Fibroblast of gingiva (primary cell): ENCODE measurements at regions not wholly inside any gene's neighbourhood (a gene's known extent, or its start where the extent isn't known, plus 50 kb on each side); places are given as distances from the start of the nearest gene placed in this dataset.

Experiments
- DNase-seq: peaks from one replicate; pipeline ENCODE4 v3.0.0-alpha.2; 2011; ENCODE audit warnings: low read depth

DNA sequence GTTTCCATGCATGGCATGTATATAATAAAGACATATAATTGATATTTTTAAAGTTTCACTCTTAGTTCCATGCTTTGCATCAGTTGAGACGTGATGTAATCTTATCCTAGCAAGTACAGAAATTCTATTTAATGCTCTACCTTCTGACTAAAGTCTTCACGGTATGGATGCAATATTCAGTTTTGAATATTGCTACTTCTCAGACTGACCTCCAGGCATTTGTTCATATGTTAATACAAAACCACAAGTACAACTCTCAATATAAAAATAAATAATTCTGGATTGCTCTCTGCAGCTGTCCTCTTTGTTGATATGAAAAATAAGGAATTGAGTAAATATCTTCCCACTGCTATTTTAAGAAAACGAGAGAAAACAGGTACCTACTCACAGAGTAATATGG lies 309.8 kb upstream of the HAND2 start:
- DNase-seq = no peak

DNA sequence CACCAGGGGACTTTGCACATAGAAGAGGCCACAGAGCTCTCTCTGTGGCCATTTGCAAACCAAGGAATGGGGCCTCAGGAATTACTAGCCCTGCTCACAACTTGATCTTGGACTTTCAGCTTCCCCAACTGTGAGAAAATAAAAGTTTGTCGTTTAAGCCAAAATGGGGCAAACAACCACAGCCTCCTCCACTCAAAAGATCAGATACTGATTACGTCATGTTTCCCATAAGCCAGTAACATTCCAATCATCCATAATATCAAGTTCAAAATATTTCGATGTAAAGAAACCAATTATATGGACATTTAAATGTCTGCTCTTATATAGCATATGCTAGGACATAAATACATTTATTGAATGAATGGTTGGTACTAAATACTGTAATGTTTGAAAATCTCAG lies 307.5 kb upstream of the HAND2 start:
- no peak for DNase-seq

DNA sequence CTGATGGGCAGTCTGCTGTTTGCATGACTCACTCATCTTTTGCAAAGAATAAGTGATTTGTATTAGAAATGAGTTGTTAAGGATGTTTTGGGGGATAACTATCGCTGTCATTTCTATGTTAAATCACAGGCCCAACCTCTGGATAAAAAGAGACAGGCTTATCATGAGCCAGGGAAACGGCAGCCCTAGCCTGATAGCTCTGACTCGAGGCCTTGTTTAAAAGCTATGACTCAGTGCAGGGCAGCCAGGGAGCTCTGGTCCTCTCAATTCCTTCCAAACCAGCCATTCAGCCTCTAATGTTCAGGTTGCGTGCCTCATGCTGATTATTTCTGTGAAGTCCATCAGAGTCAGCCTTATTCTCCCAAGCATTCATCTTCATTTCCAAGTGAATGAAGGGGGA lies 305.9 kb upstream of the HAND2 start:
- DNase-seq = no peak

DNA sequence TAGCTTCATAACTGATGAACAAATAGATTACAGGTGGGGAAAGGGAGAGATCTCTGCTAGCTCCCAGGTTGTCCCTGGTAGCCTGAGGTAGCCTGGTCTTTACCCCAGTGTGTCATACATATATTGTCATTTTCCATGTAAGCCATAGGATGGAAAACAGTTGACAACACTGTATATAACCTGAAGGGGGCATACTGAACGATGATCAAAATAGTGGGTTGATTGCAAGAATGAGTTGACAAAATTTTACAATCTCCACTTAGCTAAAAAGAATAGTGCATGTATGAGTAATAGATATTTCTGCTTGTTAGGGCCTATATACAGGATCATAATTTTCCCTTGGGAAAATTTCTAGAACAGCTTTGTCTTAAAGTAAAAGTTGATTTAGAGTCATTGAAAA lies 304.1 kb upstream of the HAND2 start:
- DNase-seq = no peak

DNA sequence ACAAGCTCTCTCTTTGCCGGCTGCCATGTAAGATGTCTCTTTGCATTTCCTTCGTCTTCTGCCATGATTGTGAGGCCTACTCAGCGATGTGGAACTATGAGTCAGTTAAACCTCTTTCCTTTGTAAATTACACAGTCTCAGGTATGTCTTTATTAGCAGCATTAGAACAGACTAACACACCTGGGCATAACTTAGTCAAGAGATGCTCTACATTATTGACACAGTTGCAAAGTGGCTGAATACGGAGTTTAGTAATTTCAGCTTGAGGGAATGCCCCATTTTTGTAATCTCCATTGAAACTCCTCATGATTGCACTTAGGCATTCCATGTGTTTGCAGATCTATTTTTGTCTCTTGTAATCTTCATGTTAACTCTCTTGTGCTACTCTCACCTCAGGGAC lies 299.5 kb upstream of the HAND2 start:
- no peak for DNase-seq

DNA sequence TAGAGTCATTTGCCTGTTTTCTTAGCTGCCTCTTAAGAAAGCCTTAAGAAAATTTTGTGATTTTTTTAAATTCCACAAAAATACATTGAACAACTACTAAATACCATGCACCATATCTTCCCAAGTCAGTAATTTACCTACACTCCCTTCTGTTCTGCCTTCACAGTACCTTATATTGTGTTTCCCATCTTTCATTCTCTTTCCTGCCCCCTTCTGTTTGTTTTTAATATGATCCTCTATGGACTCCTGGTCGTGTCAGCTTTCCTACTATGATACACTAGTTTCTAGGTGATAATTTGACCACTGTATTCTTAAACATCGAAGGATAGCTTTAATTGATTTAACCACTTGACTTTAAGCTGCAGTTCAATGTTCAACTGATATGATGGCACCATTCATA lies 297.7 kb upstream of the HAND2 start:
- DNase-seq = no peak

DNA sequence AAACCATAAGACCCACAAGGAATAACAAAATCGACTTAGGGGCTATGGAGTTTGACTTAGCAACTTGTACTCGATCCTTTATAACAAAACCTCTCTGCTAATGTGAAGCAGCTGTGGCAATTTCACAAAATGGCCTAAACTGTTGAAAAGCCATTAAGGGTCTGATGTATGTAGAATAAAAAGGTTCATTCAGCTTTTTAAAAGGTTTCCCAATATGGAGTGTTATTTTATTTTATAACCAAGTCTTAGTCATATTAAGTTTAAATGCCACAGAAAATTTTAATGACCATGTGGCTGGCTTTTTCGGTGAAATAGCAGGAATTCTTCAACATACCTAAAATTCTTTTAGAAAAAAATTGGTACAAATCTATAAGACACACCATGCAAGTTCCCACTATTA lies 291.8 kb upstream of the HAND2 start:
- DNase-seq = no peak

DNA sequence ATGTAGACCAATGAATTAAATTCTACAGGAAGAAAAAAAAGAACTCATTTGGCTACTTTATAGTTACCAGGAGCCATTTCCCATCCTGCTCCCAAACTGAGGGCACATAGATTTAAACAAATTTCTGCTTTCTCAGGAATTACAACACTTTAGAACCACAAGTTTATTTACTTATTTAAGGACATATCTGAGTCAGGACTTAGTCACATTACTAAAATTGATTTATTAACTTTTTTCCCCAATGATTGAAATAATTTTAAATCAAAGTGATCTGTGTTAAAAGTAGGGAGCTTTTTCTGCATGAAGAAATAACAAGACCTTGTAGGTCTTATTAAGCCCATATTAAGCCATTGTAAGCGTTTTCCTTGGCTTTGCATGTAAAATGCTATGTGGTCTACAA lies 291.0 kb upstream of the HAND2 start:
- DNase-seq = peak; percentile 3

DNA sequence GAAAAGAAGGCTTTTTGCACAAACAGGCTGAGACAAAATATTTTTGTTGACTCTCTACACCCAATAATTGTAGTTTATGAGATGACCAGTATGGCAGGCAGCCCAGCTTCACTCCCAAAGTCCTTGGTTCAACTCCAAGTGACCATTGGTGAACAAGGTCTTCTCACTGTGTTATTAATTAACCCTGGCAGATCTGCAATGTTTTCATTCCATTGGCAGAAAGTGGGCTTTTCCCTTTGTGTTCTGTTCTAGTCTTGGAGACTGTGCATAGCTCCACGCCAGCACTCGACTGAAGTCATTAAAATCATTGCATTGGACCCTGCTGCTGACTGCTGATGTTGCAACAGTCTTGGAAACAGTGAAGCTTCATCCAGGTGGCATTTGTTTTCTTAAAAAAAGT lies 277.3 kb upstream of the HAND2 start:
- peak; percentile 3 for DNase-seq

DNA sequence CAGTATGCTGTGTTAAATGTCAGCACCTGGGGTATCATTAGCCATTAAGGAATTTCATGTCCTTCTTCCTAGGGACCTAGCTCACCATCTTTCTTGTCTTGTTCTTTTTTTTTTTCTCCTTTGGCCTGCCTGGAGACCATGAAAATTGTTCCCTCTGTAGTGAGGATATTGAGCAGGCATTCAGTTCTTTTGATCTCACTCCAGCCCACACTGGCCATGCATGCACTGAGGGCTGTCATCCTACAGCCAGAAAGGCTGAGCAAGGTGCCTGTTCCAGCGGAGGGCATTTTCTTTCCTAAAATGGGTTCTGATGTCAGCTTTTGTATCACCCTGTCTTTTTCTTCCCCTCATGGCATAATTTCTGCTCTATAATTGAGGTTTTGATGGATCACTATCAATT lies 275.9 kb upstream of the HAND2 start:
- no peak for DNase-seq

DNA sequence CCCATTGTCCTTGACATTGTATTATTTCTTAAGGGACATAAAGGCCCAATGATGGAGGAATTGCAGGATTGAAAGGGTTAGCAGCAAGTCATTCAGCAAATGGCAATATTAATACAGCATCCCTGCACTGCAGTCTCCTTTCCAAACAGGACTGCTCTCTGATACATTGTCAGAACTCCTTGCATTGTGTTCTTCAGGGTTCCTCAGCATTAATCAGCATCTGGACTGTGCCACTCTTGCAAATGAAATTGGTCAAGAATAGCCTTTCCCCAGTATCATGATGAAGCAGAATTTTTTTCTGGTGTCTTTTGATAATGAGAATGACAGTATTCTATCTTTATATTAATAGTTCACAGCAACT lies 272.6 kb upstream of the HAND2 start:
- DNase-seq = no peak

DNA sequence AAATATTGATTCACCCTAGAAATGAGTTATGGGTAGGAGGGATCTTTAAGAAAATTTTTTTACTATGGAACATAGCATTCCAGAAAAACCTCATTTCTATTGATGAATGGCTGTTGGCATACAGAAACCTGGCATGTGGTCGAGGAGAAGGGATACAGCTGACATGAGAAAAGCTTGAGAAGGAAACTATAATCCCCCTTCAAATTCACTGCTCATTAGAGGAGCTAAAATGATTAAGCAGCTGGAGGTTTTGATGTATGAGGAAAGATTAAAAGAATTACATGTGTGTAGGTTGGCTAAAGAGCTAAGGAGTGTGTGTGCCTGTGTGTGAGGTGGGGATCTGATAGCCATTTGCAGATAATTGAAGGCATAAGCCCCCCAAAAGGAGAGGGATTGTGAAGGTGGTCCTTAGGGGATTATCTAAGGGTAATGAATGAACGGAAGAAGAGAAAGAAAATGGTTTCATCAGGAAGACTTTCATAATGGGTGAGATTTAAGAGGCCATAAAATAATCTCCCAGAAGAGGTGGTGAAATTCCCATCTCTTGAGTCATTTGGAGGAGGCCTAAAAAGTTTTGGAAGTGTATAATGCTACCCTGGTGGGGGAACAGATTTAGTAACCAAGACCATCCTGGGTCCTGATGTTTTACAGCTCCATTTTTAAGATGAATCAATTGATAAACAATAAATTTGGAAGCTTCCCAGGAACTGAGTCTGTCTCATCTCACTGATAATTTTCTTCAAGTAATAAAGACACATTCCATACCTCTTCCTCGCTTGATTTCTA lies 272.0 kb upstream of the HAND2 start:
- DNase-seq = no peak

DNA sequence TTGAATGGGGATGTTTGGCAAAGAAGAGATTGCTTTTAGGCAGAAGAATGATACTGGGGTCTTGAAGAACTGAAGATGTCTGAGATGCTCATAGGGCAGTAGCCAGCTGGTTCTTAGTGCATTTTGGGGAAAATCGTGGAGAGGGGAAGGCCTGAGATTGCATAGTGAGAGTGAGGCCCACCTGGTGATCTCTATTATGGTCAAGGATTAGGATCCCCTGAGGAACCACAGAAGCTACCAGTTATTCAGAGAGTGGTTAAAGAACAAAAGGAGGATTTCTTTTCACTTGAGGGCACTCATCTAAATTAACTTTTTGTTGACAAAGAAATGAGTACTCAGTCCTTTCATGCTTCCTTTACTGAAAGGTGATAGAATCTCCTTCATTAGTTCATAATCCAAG lies 271.3 kb upstream of the HAND2 start:
- DNase-seq = no peak

DNA sequence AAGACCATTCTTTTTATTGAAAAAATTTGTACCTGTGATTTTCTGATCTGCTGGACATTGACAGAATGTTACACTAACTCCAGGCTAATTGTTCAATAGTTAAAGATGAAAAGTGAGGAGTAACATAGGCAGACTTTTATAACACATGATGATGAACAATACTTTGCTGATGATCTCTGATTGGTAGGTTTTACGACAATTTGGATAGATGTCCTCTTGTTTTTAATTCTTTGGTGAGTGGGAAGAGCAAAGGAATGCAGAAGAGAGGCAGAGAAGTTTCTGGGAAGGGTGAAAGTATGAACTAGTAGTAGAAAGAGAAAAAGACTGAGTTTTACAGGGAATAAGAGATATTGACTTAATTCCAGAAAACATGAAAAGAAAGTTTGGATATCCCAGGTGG lies 267.3 kb upstream of the HAND2 start:
- DNase-seq = no peak

DNA sequence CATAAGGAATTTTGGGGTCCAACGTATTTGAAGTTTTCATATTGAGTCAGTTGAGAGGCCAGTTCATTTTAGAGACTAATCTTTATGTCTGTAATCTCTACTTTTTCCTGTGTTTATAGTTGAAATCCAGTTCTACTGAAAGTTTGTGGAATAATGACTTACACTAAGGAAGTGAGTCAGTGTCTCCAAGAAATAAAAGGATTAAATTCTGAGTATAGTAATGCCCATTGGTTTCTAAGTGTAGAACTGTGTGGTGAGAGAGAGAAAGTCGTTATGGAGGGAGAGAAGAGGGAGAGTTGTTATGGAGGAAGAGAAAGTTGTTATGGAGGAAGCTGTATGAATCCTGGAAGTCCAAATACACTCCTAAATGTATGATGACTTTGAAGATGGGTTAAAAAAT lies 264.6 kb upstream of the HAND2 start:
- no peak for DNase-seq

DNA sequence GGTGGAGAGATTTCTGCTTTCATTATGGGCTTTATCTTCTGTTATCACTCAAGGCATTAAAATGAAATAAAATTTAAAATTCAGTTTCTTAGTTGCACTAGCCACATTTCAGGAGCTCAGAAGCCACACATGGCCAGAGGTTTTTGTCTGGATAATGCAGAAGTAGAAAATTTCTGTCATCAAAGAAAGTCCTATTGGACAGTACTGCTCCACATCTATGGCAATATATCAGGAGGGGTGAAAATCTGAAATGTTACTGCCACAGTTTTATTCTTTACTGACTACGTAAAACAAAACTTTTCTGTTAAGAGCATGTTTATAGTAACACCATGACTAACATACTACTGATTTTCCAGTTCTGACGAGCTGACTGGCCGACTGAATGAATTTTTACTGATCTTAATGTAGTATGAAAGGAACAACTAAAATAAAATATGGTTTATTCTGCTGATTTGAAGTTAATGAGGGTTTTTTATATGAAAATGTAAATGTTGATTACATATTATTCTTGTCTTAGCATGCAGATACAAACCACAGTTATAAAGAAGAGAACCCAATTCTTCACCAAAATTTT lies 264.0 kb upstream of the HAND2 start:
- DNase-seq = no peak

DNA sequence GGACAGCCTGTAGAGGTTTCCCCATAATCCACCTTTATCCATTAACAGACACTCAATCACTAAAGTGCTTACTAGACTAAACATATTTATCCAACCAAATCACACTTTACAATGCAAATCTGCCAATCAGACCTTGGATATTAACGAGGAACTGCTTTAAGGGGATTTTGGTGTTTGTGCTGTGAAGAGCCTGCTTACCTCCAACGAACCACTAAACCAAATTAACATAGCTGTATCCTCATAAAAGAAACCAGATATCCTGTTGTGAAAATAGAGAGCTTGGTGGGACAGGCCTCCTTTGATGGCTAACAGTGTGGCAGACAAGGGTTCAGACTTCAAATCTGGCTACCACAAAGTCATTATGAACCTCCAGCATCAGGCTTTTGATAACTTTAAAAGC lies 252.6 kb upstream of the HAND2 start:
- no peak for DNase-seq

DNA sequence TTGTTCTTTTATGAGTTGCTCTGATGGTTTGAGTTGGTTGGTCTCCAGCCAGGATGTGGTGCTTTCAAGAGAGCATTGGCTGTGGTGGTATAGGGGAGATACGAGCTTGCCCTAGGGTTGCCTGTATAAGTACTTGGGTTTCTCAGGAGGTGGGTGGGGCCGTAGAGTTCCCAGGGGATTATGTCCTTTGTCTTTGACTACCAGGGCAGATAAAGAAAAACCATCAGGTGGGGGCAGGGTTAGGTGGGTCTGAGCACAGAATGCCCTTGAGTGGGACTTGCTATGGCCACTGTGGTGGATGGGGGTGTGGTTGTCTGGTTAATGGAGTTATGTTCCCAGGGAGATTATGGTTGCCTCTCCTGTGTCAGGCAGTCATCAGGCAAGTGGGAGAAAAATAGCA lies 247.9 kb upstream of the HAND2 start:
- no peak for DNase-seq

DNA sequence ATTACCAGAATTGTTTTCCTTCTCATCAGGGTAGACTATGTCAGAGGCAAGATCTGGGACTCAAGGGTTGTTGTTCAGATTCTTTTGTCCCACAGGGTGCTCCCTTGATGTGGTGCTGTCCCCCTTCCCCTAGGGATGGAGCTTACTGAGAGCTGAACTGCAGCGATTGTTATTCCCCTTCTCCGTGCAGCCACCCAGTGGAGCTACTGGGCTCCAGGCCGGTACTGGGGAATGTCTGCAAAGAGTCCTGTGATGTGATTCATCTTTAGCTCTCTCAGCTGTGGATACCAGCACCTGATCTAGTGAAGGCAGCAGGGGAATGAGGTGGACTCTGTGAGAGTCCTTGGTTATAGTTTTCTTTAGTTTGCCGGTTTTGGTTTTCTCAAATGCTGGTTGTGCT lies 247.4 kb upstream of the HAND2 start:
- DNase-seq = no peak

DNA sequence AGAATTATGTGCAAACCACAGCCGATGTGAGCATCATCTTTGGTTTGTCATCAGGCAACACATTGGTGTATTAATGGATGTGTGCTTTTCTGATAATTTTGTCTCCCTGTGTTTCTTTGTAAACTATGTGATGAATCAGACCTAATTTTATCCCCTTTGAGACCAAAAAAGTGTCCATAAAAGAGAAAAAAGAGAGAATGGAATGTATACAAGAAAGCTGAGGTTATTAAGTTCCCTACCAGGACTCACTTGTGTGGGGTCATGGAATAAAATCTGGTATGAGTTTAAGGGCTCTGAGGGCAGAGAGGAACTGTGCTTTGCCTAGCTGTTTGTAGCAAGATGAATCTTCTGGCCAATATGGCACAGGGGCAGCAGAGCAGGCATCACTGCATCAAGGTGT lies 239.5 kb upstream of the HAND2 start:
- no peak for DNase-seq

DNA sequence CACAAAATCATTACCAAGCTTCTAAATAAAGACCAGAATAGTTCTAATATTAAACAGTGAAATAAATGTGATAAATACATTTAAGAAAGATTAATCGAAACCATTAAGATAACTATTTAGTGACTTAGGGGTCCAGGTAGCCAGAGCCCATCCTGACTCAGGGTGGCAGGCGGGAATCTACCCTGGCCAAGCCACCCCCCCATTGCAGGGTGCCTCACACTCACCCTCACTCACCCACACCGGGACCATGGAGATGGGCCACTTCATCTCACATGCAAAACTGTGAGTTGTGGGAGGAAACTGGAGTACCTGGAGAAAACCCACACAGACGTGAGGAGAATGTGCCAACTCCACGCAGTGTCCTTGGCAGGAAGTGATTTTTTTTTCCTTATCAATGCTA lies 237.6 kb upstream of the HAND2 start:
- no peak for DNase-seq

DNA sequence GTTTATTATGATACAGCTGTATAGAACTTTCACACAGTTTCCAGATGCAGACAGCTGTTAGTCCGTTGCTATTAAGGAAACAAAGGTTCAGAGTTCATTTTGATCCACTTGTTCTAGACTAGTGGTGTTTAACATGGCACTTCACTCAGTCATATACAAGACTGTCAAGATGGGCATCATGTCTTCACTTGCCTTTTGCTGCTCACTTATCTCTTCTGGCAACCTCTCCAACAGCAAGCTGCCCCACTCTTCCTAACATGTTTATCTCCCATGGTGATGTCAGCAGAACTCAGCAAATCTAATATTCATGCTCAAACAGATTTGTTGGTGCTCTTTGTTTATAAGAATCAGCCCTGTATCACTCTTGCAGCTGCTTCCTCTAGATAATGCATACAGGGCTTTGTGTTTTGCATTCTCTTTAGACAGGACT lies 236.2 kb upstream of the HAND2 start:
- no peak for DNase-seq

DNA sequence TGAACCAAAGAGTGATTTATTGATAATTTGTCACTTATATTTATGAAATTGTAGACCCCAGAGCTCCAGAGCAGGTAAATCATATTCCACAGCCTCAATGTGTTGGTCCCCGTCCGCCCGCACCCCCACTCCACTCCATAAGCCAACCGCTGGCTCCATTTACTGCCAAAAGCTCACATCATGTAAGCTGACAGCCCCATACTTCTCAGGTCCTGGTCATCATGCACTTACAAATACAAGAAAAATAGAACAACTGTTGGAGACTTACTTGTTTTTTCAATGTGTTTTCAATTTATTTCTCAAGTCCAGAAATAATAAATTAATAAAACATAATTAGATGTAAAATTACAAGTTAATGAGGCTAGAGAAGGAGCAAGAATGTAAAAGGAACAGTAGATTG lies 235.7 kb upstream of the HAND2 start:
- DNase-seq = no peak

DNA sequence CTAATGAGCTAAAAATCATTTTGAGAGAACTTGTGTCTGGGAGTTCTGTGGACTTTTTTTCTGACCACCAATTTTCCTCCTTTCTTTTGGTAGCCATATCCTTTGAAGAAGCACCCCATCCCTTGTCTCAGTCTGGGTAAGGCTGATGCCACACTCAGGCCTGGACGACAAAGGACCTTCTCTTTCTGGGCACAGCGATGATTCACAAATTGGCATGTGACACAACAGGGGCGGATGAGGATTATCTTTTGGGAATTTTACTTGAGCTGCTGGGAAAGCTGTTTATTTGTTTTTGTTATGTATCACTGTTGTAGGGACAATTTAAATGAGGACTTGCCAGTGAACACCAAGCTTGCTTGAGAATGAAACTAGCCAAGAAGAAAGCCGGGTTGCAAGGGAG lies 233.4 kb upstream of the HAND2 start:
- DNase-seq = no peak
